Kasumi-1 (cell line): ENCODE measurements at regions not wholly inside any gene's neighbourhood (a gene's known extent, or its start where the extent isn't known, plus 50 kb on each side); places are given as distances from the start of the nearest gene placed in this dataset.

Experiments
- DNase-seq, 2 experiments: peaks; one replicate each; lab custom pipeline; 2025; lab: John Stamatoyannopoulos, UW

- no peak for DNase-seq
Measured at GRCh38 chr4:20353646-20354045, 101.9 kb downstream of the SLIT2 start.

- no peak for DNase-seq
Measured at GRCh38 chr4:20354120-20354519, 102.4 kb downstream of the SLIT2 start.

- no peak for DNase-seq
Measured at GRCh38 chr4:20356565-20356964, 104.9 kb downstream of the SLIT2 start.

GRCh38 chr4:20358110-20358509 lies 106.4 kb downstream of the SLIT2 start:
- no peak for DNase-seq

- DNase-seq = peak; percentile 61 to 79
Measured at GRCh38 chr4:20359692-20360091, 108.0 kb downstream of the SLIT2 start.

GRCh38 chr4:20362148-20362547 lies 110.4 kb downstream of the SLIT2 start:
- no peak for DNase-seq

GRCh38 chr4:20364969-20365368 lies 113.3 kb downstream of the SLIT2 start:
- DNase-seq = no peak

GRCh38 chr4:20367446-20367845 lies 115.7 kb downstream of the SLIT2 start:
- no peak for DNase-seq

GRCh38 chr4:20368926-20369325 lies 117.2 kb downstream of the SLIT2 start:
- DNase-seq = no peak

- DNase-seq = no peak
Measured at GRCh38 chr4:20370274-20370673, 118.6 kb downstream of the SLIT2 start.

- no peak for DNase-seq
Measured at GRCh38 chr4:20376070-20376469, 124.4 kb downstream of the SLIT2 start.

- no peak for DNase-seq
Measured at GRCh38 chr4:20378181-20378580, 126.5 kb downstream of the SLIT2 start.

- DNase-seq = no peak
Measured at GRCh38 chr4:20381005-20381404, 129.3 kb downstream of the SLIT2 start.

GRCh38 chr4:20383283-20383682 lies 131.6 kb downstream of the SLIT2 start:
- DNase-seq = no peak

GRCh38 chr4:20383969-20384368 lies 132.3 kb downstream of the SLIT2 start:
- DNase-seq = no peak

- no peak for DNase-seq
Measured at GRCh38 chr4:20384456-20384855, 132.8 kb downstream of the SLIT2 start.

- no peak for DNase-seq
Measured at GRCh38 chr4:20386001-20386740, 134.5 kb downstream of the SLIT2 start.

GRCh38 chr4:20386906-20387305 lies 135.2 kb downstream of the SLIT2 start:
- DNase-seq = no peak

GRCh38 chr4:20391198-20391597 lies 139.5 kb downstream of the SLIT2 start:
- DNase-seq = no peak

GRCh38 chr4:20391912-20392311 lies 140.2 kb downstream of the SLIT2 start:
- no peak for DNase-seq

- DNase-seq = no peak
Measured at GRCh38 chr4:20393486-20394100, 141.9 kb downstream of the SLIT2 start.

- DNase-seq = no peak
Measured at GRCh38 chr4:20394512-20394911, 142.8 kb downstream of the SLIT2 start.

GRCh38 chr4:20395160-20395773 lies 143.6 kb downstream of the SLIT2 start:
- DNase-seq = peak; percentile 26 to 33
